HepG2 (cell line): ENCODE measurements at regions not wholly inside any gene's neighbourhood (a gene's known extent, or its start where the extent isn't known, plus 50 kb on each side); places are given as distances from the start of the nearest gene placed in this dataset.

ENCODE experiments used
- ATM ChIP-seq: fragments of 450-650 bp; IDR thresholded peaks from 2 replicates; pipeline ENCODE4 v1.7.1; 2017; ENCODE audit warnings: mild to moderate bottlenecking, borderline replicate concordance
- FOXK1 ChIP-seq: sonication (generic); formaldehyde crosslinking; IDR thresholded peaks from 2 replicates; pipeline ENCODE4 v1.4.0; 2020; ENCODE audit warnings: low read depth, missing genetic modification reagents, borderline replicate concordance
- GATA4 ChIP-seq: sonication (generic); IDR thresholded peaks from 2 replicates; pipeline ENCODE4 v1.6.1; 2016; ENCODE audit warnings: antibody characterized with exemption, low read depth, borderline replicate concordance
- SP1 ChIP-seq, 2 experiments: fragments of 450-650 bp in 1 of 2; sonication (generic) in 1 of 2; formaldehyde crosslinking in 1 of 2; IDR thresholded peaks; 2 replicates each; pipeline versions ENCODE4 v1.4.0 to v1.6.1; 2016 to 2020; ENCODE audit warnings: missing genetic modification reagents in 1 of 2
- SRSF1 ChIP-seq: fragments of 200-400 bp; formaldehyde crosslinking; optimal IDR thresholded peaks from 2 replicates; pipeline ENCODE3; 2017; ENCODE audit warnings: mild to moderate bottlenecking, low read depth, low read length, moderate library complexity
- TRIM24 ChIP-seq: sonication (generic); formaldehyde crosslinking; IDR thresholded peaks from 2 replicates; pipeline ENCODE4 v1.8.0; 2022; ENCODE audit warnings: mild to moderate bottlenecking, missing genetic modification reagents
- ZNF569 ChIP-seq: sonication (generic); formaldehyde crosslinking; IDR thresholded peaks from 2 replicates; pipeline ENCODE4 v1.5.0; 2020; ENCODE audit warnings: mild to moderate bottlenecking, missing genetic modification reagents, moderate library complexity, borderline replicate concordance
- ZNF83 ChIP-seq: sonication (generic); formaldehyde crosslinking; IDR thresholded peaks from 2 replicates; pipeline ENCODE4 v1.4.0; 2020; ENCODE audit warnings: missing genetic modification reagents, mild to moderate bottlenecking, borderline replicate concordance
- ZSCAN31 ChIP-seq: sonication (generic); formaldehyde crosslinking; IDR thresholded peaks from 2 replicates; pipeline ENCODE4 v1.5.0; 2020; ENCODE audit warnings: low read depth, mild to moderate bottlenecking, missing genetic modification reagents
- TF ChIP-seq, protein P1 (sequence below): sonication (generic); formaldehyde crosslinking; IDR thresholded peaks from 2 replicates; pipeline ENCODE4 v1.5.1; 2020; ENCODE audit warnings: missing genetic modification reagents, mild to moderate bottlenecking, borderline replicate concordance
- TF ChIP-seq, protein P2 (sequence below): sonication (generic); formaldehyde crosslinking; IDR thresholded peaks from 2 replicates; pipeline ENCODE4 v1.5.1; 2020; ENCODE audit warnings: mild to moderate bottlenecking, missing genetic modification reagents, moderate library complexity
- TF ChIP-seq, protein P3 (sequence below), 2 experiments: fragments of 450-650 bp in 1 of 2; sonication (generic) in 1 of 2; formaldehyde crosslinking; IDR thresholded peaks; 2 replicates each; pipeline versions ENCODE4 v1.5.0 to v1.8.0; 2020 to 2022; ENCODE audit warnings: mild to moderate bottlenecking in 1 of 2, missing genetic modification reagents in 1 of 2
- TF ChIP-seq, protein P4 (sequence below): sonication (generic); formaldehyde crosslinking; IDR thresholded peaks from 2 replicates; pipeline ENCODE4 v1.8.0; 2022; ENCODE audit warnings: mild to moderate bottlenecking, missing genetic modification reagents; ENCODE audit not compliant: insufficient replicate concordance
- TF ChIP-seq, protein P5 (sequence below): sonication (generic); formaldehyde crosslinking; IDR thresholded peaks from 2 replicates; pipeline ENCODE4 v1.8.0; 2023; ENCODE audit warnings: mild to moderate bottlenecking, missing genetic modification reagents
- TF ChIP-seq, protein P6 (sequence below): sonication (generic); formaldehyde crosslinking; IDR thresholded peaks from 2 replicates; pipeline ENCODE4; 2020; ENCODE audit warnings: missing genetic modification reagents, mild to moderate bottlenecking, borderline replicate concordance

DNA sequence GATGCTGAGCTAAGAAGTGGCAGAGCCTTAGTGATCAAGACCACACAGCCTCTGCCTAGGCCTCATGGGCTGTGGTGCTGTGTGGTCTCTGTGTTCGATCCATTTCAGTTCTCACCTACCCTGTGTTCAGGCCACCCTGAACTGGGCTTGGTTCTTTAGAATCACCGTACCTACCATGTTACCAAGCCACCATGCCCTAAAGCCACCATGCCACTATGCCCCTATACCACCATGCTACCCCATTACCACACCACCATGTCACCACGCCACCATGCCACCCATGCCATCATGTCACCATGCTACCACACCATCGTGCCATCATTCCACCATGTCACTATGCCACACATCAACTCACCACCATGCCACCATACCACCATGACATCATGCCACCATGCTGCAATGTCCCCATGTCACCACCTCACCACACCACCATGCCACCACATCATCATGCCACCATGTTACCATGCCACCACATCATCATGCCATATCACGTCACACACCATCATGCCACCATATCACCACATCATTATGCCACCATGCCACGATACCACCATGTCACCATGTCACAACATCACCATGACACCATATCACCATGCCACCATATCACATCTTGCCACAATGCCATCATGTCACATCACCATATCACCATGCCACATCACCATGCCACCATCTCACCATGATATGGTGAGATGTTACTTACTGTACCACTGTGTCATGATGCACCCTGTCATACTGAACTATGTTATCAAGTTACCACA, 191.0 kb upstream of the ARL4C start (continued):
- TF ChIP-seq, protein P1, sequence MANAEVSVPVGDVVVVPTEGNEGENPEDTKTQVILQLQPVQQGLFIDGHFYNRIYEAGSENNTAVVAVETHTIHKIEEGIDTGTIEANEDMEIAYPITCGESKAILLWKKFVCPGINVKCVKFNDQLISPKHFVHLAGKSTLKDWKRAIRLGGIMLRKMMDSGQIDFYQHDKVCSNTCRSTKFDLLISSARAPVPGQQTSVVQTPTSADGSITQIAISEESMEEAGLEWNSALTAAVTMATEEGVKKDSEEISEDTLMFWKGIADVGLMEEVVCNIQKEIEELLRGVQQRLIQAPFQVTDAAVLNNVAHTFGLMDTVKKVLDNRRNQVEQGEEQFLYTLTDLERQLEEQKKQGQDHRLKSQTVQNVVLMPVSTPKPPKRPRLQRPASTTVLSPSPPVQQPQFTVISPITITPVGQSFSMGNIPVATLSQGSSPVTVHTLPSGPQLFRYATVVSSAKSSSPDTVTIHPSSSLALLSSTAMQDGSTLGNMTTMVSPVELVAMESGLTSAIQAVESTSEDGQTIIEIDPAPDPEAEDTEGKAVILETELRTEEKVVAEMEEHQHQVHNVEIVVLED, result no peak
- TF ChIP-seq, protein P2, sequence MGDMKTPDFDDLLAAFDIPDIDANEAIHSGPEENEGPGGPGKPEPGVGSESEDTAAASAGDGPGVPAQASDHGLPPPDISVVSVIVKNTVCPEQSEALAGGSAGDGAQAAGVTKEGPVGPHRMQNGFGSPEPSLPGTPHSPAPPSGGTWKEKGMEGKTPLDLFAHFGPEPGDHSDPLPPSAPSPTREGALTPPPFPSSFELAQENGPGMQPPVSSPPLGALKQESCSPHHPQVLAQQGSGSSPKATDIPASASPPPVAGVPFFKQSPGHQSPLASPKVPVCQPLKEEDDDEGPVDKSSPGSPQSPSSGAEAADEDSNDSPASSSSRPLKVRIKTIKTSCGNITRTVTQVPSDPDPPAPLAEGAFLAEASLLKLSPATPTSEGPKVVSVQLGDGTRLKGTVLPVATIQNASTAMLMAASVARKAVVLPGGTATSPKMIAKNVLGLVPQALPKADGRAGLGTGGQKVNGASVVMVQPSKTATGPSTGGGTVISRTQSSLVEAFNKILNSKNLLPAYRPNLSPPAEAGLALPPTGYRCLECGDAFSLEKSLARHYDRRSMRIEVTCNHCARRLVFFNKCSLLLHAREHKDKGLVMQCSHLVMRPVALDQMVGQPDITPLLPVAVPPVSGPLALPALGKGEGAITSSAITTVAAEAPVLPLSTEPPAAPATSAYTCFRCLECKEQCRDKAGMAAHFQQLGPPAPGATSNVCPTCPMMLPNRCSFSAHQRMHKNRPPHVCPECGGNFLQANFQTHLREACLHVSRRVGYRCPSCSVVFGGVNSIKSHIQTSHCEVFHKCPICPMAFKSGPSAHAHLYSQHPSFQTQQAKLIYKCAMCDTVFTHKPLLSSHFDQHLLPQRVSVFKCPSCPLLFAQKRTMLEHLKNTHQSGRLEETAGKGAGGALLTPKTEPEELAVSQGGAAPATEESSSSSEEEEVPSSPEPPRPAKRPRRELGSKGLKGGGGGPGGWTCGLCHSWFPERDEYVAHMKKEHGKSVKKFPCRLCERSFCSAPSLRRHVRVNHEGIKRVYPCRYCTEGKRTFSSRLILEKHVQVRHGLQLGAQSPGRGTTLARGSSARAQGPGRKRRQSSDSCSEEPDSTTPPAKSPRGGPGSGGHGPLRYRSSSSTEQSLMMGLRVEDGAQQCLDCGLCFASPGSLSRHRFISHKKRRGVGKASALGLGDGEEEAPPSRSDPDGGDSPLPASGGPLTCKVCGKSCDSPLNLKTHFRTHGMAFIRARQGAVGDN, result peak; percentile 82
- no peak for TF ChIP-seq ATM
- no peak for TF ChIP-seq SRSF1
- TF ChIP-seq, protein P3, sequence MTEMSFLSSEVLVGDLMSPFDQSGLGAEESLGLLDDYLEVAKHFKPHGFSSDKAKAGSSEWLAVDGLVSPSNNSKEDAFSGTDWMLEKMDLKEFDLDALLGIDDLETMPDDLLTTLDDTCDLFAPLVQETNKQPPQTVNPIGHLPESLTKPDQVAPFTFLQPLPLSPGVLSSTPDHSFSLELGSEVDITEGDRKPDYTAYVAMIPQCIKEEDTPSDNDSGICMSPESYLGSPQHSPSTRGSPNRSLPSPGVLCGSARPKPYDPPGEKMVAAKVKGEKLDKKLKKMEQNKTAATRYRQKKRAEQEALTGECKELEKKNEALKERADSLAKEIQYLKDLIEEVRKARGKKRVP (CRISPR knock-in tag; IDR thresholded peaks at IDR 0.05), result 0 out of 4 replicates have a peak, but pooled peaks of 1 of the 2 experiments have one; percentile 19
- no peak for TF ChIP-seq SP1 (IDR thresholded peaks at IDR 0.05)
- no peak for TF ChIP-seq SP1 (CRISPR knock-in tag; IDR thresholded peaks at IDR 0.05)
- no peak for TF ChIP-seq TRIM24 (CRISPR knock-in tag)
- TF ChIP-seq GATA4, result no peak
- TF ChIP-seq, protein P4, sequence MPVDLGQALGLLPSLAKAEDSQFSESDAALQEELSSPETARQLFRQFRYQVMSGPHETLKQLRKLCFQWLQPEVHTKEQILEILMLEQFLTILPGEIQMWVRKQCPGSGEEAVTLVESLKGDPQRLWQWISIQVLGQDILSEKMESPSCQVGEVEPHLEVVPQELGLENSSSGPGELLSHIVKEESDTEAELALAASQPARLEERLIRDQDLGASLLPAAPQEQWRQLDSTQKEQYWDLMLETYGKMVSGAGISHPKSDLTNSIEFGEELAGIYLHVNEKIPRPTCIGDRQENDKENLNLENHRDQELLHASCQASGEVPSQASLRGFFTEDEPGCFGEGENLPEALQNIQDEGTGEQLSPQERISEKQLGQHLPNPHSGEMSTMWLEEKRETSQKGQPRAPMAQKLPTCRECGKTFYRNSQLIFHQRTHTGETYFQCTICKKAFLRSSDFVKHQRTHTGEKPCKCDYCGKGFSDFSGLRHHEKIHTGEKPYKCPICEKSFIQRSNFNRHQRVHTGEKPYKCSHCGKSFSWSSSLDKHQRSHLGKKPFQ (CRISPR knock-in tag), result no peak
- TF ChIP-seq ZNF569 (CRISPR knock-in tag), result no peak
- TF ChIP-seq, protein P5, sequence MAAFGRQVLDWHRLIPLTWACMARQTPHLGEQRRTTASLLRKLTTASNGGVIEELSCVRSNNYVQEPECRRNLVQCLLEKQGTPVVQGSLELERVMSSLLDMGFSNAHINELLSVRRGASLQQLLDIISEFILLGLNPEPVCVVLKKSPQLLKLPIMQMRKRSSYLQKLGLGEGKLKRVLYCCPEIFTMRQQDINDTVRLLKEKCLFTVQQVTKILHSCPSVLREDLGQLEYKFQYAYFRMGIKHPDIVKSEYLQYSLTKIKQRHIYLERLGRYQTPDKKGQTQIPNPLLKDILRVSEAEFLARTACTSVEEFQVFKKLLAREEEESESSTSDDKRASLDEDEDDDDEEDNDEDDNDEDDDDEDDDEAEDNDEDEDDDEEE (CRISPR knock-in tag), result 0 out of 2 replicates have a peak, but pooled peaks have one; percentile 65
- no peak for TF ChIP-seq FOXK1 (CRISPR knock-in tag)
- no peak for TF ChIP-seq ZSCAN31 (CRISPR knock-in tag)
- no peak for TF ChIP-seq ZNF83 (CRISPR knock-in tag)
- TF ChIP-seq, protein P6, sequence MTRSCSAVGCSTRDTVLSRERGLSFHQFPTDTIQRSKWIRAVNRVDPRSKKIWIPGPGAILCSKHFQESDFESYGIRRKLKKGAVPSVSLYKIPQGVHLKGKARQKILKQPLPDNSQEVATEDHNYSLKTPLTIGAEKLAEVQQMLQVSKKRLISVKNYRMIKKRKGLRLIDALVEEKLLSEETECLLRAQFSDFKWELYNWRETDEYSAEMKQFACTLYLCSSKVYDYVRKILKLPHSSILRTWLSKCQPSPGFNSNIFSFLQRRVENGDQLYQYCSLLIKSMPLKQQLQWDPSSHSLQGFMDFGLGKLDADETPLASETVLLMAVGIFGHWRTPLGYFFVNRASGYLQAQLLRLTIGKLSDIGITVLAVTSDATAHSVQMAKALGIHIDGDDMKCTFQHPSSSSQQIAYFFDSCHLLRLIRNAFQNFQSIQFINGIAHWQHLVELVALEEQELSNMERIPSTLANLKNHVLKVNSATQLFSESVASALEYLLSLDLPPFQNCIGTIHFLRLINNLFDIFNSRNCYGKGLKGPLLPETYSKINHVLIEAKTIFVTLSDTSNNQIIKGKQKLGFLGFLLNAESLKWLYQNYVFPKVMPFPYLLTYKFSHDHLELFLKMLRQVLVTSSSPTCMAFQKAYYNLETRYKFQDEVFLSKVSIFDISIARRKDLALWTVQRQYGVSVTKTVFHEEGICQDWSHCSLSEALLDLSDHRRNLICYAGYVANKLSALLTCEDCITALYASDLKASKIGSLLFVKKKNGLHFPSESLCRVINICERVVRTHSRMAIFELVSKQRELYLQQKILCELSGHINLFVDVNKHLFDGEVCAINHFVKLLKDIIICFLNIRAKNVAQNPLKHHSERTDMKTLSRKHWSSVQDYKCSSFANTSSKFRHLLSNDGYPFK (CRISPR knock-in tag), result no peak
